NOMO-1 treated with dmso at 0.1 percent for 144 hours (cell line): ENCODE measurements at regions not wholly inside any gene's neighbourhood (a gene's known extent, or its start where the extent isn't known, plus 50 kb on each side); places are given as distances from the start of the nearest gene placed in this dataset.

Experiments
- DNase-seq: peaks from one replicate; lab custom pipeline; 2025; ENCODE audit not compliant: unreplicated experiment; lab: John Stamatoyannopoulos, UW

DNA sequence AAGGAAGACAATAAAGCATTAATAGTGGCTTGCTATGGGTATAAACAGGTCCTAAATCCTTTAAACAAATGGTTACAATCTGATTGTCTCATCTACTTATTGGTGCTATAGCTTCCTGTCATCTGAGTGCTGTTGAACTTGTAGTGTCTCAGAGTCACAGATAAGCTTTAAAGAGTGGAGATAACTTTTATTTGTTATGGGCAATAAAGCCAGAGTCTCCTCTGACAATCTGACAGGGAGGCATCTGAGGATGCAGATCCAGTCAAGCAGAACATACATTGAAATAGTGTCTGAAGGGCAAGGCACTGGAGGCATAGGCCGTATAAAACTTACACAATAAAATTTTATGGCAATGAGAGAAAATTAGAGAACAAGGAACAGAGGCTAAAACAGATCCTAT lies 1132.4 kb upstream of the CDH2 start:
- DNase-seq: no peak

- no peak for DNase-seq
These were observed 1131.1 kb upstream of the CDH2 start for GRCh38 chr18:29307982-29308381.

DNA sequence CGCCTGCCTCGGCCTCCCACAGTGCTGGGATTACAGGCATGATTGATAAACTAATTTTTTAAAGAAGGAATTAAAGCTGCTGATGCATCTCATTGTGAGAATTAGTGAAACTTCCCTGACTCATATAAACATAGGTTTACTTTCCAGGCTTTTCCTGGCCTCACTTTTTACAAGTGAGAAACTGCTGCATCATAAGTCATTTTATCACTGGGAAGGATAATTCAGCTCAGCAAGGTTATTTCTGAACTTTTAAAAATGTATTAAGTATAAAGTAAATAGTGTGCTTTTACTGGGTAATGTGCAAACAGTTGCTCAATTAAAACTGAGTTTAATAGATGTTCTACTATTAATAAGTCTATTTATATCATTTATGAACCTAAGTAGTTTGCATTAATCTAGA lies 1130.3 kb upstream of the CDH2 start:
- no peak for DNase-seq

DNA sequence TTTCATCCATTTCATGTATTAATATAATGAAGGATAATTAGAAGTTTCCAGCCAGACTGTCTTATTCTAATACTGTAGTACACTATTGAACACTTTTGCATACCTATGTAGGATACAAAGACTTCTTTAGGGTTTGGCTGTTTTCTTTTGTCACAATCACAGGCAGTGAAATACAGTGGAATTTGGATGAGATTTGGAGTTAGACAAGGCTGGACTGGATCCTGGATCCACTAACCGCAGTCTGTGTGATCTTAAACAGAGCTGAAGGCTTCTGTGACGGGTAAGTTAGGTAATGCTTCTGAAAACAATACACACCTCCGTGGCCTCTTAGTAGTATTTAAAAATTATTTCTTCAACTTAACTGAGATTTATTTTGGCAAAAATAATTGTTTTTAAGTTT lies 1128.6 kb upstream of the CDH2 start:
- DNase-seq: no peak

- no peak for DNase-seq
These were observed 1124.1 kb upstream of the CDH2 start for GRCh38 chr18:29301048-29301447.

GRCh38 chr18:29285471-29285870 lies 1108.5 kb upstream of the CDH2 start:
- no peak for DNase-seq

DNA sequence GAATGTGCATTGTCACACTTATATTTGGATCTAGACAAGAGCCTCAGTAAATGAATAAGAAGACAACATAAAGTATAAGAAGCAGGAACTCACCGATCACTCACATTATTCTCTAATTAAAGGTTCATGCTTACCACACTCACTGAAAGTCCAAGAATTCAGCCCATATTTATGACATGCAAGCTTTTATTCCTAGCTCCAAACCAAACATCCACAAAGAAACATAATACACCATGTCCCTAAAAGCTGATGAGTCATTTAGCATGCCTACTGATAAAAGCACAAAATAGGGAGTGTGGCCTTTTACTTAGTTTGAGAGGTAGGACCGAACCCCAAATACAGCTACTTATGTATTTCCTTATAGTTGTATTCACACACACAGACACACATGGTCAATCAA lies 1094.6 kb upstream of the CDH2 start:
- DNase-seq: no peak

GRCh38 chr18:29259838-29260237 lies 1082.9 kb upstream of the CDH2 start:
- no peak for DNase-seq

GRCh38 chr18:29254123-29254522 lies 1077.2 kb upstream of the CDH2 start:
- no peak for DNase-seq

GRCh38 chr18:29251681-29252080 lies 1074.8 kb upstream of the CDH2 start:
- DNase-seq: no peak

DNA sequence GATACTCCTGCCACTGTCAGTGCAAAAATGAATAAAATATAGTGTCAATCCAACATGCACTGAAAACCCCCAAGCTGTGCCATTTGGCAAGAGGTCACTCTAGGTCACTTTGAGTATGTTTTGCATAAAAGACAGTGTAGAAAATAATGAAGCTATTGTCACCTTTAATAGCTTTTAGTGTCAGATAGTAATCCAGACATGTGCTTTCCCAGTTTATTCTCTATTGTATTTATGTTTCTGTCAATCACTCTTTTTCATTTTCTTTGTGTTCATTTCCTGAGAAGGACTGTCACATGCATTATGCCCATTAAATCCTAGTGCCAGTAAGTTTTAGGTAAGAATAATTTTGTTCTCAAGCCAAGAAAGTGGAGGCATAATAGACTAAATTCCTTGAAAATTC lies 1073.9 kb upstream of the CDH2 start:
- no peak for DNase-seq

DNA sequence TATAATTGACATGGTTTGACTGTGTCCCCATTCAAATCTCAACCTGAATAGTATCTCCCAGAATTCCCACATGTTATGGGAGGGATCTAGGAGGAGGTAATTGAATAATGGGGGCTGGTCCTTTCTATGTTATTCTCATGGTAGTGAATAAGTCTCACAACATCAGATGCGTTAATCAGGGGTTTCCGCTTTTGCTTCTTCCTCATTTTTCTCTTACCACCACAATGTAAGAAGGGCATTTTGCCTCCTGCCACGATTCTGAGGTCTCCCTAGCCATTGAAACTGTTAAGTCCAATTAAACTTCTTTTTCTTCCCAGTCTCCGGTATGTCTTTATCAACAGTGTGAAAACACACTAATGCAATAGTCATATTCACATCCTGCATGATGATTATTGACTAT lies 1073.3 kb upstream of the CDH2 start:
- DNase-seq: peak; percentile 0

DNA sequence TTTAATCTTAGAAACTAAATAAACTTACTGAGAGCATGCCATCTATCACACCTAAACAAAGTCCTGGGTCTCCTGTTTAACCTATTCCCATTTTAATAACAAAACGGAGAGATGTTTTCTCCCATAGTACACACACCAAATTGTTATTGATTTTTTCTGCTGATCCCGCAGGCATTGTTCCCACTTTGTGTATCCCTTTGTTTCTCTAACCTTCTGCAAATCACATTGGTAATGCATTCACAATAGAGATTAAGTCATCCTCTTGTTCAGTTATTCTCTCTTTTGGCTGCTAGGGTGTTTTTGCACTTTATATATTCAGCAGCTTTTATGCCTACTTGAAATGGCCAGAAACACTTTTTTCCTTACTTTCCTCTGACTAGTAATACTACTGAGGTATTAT lies 1071.9 kb upstream of the CDH2 start:
- no peak for DNase-seq

- DNase-seq: no peak
These were observed 1064.3 kb upstream of the CDH2 start for GRCh38 chr18:29241199-29241598.

- no peak for DNase-seq
These were observed 1057.8 kb upstream of the CDH2 start for GRCh38 chr18:29234751-29235150.

- no peak for DNase-seq
These were observed 1049.3 kb upstream of the CDH2 start for GRCh38 chr18:29226213-29226612.

DNA sequence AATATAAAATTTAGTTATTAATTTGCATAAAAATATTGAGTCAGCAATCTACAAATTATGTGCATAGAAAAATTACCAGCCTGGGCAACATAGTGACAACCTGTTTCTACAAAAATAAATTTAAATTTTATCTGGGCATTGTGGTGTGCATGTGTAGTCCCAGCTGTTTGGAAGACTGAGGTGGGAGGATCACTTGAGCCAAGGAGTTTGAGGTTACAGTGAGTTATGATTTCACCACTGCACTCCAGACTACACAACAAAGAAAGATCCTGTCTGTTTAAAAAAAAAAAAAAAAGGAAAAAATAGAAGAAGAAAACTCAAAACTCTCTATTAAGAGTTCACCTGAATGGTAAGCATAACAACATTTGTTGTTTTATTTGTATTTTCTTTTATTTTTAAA lies 1048.4 kb upstream of the CDH2 start:
- no peak for DNase-seq

- no peak for DNase-seq
These were observed 1041.2 kb upstream of the CDH2 start for GRCh38 chr18:29218091-29218490.

- no peak for DNase-seq
These were observed 1040.4 kb upstream of the CDH2 start for GRCh38 chr18:29217124-29217915.

DNA sequence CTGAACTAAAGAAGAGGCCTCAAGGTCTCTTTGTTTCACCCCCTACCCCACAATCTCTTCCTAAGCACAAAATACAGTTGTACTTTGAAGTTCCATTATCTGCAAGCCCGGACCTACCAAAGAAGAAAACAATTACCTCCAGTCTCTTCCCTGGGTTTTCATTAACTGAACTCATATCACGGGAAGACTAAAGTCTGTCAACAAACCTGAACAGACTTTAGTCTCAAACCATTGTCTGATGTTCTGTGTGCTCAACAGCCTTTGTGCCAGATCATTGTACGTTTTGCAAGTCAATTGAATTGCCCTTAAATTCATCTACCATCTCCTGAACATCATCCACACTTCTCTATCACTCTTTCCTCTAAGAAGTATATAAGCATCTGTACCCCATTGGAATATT lies 1021.9 kb upstream of the CDH2 start:
- DNase-seq: no peak

- DNase-seq: no peak
These were observed 1019.4 kb upstream of the CDH2 start for GRCh38 chr18:29196307-29196706.

- no peak for DNase-seq
These were observed 1014.3 kb upstream of the CDH2 start for GRCh38 chr18:29191263-29191662.

DNA sequence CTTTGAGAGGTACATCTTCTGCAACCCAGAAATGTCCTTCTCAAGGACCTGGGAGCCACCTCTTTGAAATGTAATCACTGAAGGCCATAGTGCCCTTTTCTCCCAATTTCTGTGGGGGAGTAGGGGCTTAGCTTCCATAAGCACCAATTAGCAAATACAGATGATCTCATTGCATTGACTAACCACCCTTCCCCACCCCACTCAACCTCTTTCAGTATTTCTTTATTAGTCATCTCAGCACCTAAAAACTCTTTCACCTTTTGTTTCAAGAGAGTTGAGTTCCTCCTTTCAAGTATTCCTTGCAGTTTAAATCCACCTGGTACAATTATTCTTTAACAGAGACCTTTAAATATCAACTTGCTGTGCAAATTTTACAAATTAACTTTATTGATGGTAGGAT lies 1011.8 kb upstream of the CDH2 start:
- no peak for DNase-seq
